22Rv1 (cell line): ENCODE measurements at regions not wholly inside any gene's neighbourhood (a gene's known extent, or its start where the extent isn't known, plus 50 kb on each side); places are given as distances from the start of the nearest gene placed in this dataset.

Experiments
- H3K27ac ChIP-seq: fragments of 450-650 bp; 2 replicates; pipeline ENCODE4 v1.5.1; 2017
- ZFX ChIP-seq: fragments of 450-650 bp; IDR thresholded peaks from 2 replicates; pipeline ENCODE4 v1.6.1; 2017; ENCODE audit warnings: antibody characterized with exemption, borderline replicate concordance
- TF ChIP-seq, protein P1 (sequence below): fragments of 450-650 bp; IDR thresholded peaks from 2 replicates; pipeline ENCODE4 v1.5.1; 2017; ENCODE audit warnings: mild to moderate bottlenecking

GRCh38 chr2:181782660-181783059 lies 102.3 kb upstream of the NEUROD1 start:
- no peak overlapping the region for H3K27ac ChIP-seq
- TF ChIP-seq, protein P1, sequence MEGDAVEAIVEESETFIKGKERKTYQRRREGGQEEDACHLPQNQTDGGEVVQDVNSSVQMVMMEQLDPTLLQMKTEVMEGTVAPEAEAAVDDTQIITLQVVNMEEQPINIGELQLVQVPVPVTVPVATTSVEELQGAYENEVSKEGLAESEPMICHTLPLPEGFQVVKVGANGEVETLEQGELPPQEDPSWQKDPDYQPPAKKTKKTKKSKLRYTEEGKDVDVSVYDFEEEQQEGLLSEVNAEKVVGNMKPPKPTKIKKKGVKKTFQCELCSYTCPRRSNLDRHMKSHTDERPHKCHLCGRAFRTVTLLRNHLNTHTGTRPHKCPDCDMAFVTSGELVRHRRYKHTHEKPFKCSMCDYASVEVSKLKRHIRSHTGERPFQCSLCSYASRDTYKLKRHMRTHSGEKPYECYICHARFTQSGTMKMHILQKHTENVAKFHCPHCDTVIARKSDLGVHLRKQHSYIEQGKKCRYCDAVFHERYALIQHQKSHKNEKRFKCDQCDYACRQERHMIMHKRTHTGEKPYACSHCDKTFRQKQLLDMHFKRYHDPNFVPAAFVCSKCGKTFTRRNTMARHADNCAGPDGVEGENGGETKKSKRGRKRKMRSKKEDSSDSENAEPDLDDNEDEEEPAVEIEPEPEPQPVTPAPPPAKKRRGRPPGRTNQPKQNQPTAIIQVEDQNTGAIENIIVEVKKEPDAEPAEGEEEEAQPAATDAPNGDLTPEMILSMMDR, result no peak
- TF ChIP-seq ZFX, result no peak

DNA sequence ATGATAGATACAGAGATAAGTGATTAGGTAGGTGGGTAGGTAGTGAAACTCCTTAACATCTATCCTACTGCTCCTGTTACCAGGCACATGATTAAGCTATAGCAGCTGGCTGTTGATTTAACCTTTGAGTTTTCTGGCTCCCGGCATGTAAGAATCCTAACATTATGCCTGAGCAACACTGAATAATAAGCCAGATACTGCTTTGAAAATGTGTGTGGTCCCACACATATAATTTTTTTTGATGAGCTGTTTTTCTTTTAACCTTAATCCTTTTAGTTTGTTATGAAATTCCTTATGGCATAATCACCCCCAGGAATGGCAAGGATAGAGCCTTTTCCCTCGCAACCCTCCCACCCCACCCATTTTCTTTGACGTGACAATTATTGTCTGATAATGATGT lies 104.2 kb upstream of the NEUROD1 start:
- no peak overlapping the region for H3K27ac ChIP-seq
- TF ChIP-seq, protein P1, result no peak
- TF ChIP-seq ZFX, result no peak

DNA sequence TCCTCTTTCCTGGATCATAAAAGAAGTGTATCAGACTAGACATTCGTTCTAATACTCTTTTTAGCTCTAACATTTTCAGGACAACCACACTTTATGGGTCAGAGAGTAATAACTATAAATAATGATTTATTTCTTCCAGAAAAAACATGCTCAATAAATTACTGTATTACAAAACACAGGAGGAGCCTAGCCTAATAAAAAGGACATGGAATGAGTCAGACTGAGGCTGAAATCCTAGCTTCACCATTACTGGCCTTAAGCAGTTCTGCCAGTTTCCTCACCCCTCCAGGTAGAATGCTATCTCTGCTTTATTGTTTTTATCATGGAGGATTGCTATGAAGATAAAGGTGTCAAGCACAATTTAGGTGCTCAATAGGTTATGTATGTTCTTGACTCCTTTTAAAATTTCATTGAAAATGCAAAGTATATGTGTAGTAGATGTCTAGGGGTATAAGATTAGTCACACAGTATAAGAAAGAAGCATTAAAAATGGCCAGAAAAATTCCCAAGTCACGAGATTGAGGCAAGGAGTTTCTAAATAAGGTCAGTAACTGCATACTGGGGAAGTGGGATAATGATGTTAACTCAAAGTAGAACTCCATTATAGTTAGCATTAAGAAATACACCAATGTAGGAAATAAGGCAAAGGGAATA lies 105.5 kb upstream of the NEUROD1 start:
- no peak for TF ChIP-seq ZFX
- no peak overlapping the region for H3K27ac ChIP-seq

DNA sequence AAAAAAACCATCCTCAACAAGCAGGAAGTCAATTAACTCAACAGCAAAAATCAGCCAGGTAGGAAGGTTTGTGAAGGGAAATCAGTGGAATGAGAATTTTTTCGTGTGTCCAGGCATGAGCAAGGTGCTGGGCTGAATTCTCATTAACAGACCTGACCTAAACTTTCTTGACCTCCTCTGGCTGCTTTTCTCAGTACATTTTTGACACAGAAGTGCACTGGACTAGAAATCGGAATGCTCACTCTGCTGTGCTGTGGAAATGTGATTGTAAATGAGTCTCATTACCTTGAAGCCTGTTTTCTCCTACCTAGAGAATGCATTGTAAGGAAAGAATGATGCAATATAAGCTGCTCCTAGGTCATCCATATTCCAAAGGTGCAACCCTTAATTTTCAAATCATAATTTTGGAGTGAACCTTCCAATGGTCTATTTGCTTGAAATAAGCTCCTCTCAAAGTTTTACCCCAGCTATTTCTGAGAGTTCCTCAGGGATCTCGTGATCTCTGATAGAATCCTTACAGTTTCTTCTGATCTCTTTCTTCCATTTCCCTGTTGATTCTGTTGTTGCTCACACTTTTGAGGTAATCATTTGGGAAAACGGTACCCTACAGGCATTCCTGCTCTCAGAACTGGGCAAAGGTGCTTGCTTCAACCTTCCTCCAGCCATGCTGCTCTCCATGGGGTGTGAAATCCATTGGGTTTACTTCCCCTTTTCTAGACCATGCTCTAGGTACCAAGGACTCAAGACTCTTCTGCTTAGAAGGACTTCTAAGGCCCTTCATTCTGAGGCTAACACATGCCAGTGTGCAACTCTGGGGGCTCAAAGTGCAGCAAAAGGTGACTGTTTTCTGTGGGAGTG lies 104.9 kb upstream of the ITPRID2 start:
- no peak for TF ChIP-seq ZFX
- TF ChIP-seq, protein P1, result no peak
- no peak overlapping the region for H3K27ac ChIP-seq

DNA sequence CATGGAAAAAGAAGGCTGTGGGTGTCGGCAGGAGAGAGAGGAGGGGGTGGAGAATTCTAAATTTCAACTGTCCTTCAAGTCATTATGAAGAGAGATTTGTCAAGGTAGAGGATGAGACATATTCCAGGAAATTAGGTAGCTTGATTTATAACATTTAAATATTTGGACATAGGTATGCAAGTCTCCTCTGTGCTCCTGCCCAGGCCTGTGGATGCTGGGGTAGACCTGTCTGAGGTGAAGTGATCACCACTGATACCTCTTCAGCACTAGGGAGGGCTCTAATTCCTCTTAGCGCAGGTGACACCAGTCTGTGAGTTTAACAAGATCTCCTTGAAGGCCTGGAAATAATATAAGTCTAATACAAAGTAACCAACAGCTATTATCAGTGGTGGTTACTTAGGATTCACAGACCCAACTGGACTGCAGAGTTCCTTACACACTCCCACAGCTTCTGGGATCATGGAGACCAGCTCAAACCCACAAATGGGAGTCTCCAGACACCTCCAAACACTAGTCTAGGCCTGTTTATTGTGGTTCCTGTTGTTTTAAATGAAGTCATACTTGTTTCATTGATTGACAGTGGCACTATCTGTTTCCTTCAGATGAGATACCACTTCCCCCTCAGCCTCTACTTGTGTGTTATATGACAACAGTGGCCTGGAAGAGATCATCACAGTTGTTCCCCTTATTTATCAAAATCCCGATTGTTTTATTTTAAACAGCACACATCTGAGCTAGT lies 104.1 kb upstream of the ITPRID2 start:
- TF ChIP-seq, protein P1, result no peak
- no peak for TF ChIP-seq ZFX
- no peak overlapping the region for H3K27ac ChIP-seq

DNA sequence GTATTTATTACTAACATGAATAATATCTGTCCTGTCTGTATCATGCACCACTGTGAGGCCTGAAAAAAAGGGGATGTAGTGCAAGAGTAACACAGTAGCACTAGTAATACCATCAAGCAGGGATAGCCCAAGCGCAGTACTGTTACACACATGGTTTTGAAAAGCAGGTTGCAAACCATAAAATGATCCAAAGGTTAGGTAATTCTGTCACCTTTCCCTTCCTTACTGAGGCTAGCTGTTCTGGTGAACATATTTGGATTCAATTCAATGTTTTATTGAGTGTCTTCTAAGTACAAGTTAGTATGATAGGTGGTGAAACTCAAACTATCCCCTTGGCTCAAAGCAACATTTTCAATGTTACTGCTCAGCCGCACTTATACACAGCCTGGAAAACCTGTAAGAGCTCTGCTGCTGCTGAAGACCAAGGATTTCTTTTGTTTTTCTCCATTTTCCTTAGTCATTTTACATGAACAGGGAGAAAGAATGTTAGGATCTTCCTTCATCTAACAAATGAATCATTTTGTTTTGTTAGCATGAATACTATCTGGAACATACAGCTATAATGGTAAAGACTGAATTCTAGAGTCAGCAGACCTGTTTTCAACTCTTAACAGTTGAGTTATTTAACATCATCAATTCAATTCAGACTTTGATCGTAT lies 102.5 kb upstream of the ITPRID2 start:
- H3K27ac ChIP-seq, result no peak overlapping the region
- no peak for TF ChIP-seq ZFX
- TF ChIP-seq, protein P1, result no peak

DNA sequence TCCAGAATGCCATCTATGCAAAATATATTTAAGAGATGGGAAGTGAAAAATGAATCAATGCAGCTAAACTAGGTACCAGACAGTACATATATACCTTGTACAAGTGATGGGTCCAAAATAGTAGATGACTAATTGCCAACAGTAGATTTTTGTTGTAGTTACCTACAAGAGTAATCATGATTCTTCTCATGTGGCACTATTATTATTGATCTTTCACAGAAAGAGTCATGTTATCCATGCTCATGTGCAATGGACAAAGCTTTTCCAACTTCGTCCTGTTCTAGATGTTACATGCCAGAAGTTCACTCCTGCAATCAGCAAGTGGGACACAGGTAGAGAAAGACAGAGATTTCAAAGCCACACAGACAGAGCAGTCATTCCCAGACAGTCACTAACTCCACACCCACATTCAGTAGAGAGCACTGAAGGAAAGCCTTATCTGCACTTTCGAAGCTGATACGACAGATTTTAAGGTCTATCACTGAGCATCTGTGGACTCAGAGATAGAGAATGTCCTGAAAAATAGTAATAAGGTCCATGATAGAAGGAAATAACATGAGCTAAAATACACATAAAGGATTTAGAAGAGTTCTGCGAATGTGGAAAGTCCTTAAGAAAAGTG lies 101.6 kb upstream of the ITPRID2 start:
- no peak overlapping the region for H3K27ac ChIP-seq
- TF ChIP-seq ZFX, result no peak
- TF ChIP-seq, protein P1, result no peak
